IMR-90 (cell line): ENCODE measurements at regions not wholly inside any gene's neighbourhood (a gene's known extent, or its start where the extent isn't known, plus 50 kb on each side); places are given as distances from the start of the nearest gene placed in this dataset.

ENCODE experiments used
- ATAC-seq: fragments of 200-7000 bp; cut with Tn5 transposase; 2 replicates; pipeline ENCODE4 v1.9.1; 2020; ENCODE audit warnings: low read depth, mild to moderate bottlenecking, moderate library complexity
- BruUV-seq: library from RNA; stranded (reverse); fragments of 400-500 nt; replicated peaks from 2 replicates; lab custom pipeline; 2021; lab: Mats Ljungman, UMichigan
- CTCF ChIA-PET: fragments of 300-600 bp; formaldehyde crosslinking; extraction: SDS; loops from one replicate; lab custom pipeline; 2021; ENCODE audit warnings: antibody characterized with exemption; lab: Yijun Ruan, JAX
- POLR2A ChIA-PET: fragments of 300-600 bp; sonication (Branson Sonifier 250); formaldehyde crosslinking; loops from one replicate; lab custom pipeline; 2022; ENCODE audit warnings: antibody characterized with exemption; ENCODE audit not compliant: unreplicated experiment; lab: Charles Lee
- DNase-seq: peaks from one replicate; pipeline ENCODE4 v3.0.0; 2013
- H2AFZ ChIP-seq: replicated peaks from 2 replicates; pipeline ENCODE3; 2013; ENCODE audit warnings: low read length, mild to moderate bottlenecking; ENCODE audit not compliant: poor library complexity
- H2AK5ac ChIP-seq: 2 replicates; pipeline ENCODE4 v1.6.1; 2013; ENCODE audit warnings: low read depth, low read length, inconsistent platforms
- H2AK9ac ChIP-seq: replicated peaks from 2 replicates; pipeline ENCODE3; 2013; ENCODE audit warnings: mild to moderate bottlenecking, low read depth, low read length, moderate library complexity; ENCODE audit not compliant: poor library complexity
- H2BK120ac ChIP-seq: 2 replicates; pipeline ENCODE4 v1.6.1; 2013; ENCODE audit warnings: low read depth, low read length, inconsistent platforms
- H2BK15ac ChIP-seq: 3 replicates; pipeline ENCODE4 v1.6.1; 2013; ENCODE audit warnings: low read depth, low read length, inconsistent platforms
- H2BK20ac ChIP-seq: 2 replicates; pipeline ENCODE4 v1.6.1; 2013; ENCODE audit warnings: low read depth, mild to moderate bottlenecking, inconsistent platforms, low read length, moderate library complexity
- H2BK5ac ChIP-seq: 2 replicates; pipeline ENCODE4 v1.6.1; 2013; ENCODE audit warnings: mild to moderate bottlenecking, low read depth, low read length, inconsistent platforms; ENCODE audit not compliant: poor library complexity, severe bottlenecking
- H3K14ac ChIP-seq: replicated peaks from 2 replicates; pipeline ENCODE4 v1.6.1; 2013; ENCODE audit warnings: low read depth, low read length, inconsistent platforms
- H3K18ac ChIP-seq: 2 replicates; pipeline ENCODE4 v1.6.1; 2013; ENCODE audit warnings: low read depth, low read length, control low read depth
- H3K23ac ChIP-seq: 2 replicates; pipeline ENCODE4 v1.6.1; 2013; ENCODE audit warnings: low read depth, low read length, inconsistent platforms
- H3K27ac ChIP-seq: 2 replicates; pipeline ENCODE4 v1.5.1; 2013; ENCODE audit warnings: mild to moderate bottlenecking, control low read depth, low read length; ENCODE audit not compliant: insufficient read depth
- H3K27me3 ChIP-seq: 2 replicates; pipeline ENCODE4 v1.6.1; 2013; ENCODE audit warnings: low read length; ENCODE audit not compliant: control insufficient read depth, insufficient read depth
- H3K36me3 ChIP-seq: 2 replicates; pipeline ENCODE4 v1.6.1; 2013; ENCODE audit warnings: low read length, mixed read lengths; ENCODE audit not compliant: control insufficient read depth, insufficient read depth
- H3K4ac ChIP-seq: 2 replicates; pipeline ENCODE4 v1.6.1; 2013; ENCODE audit warnings: low read depth, low read length, inconsistent platforms
- H3K4me1 ChIP-seq: 2 replicates; pipeline ENCODE4 v1.6.1; 2013; ENCODE audit warnings: low read length, mixed read lengths; ENCODE audit not compliant: control insufficient read depth, insufficient read depth
- H3K4me2 ChIP-seq: 2 replicates; pipeline ENCODE4 v1.6.1; 2013; ENCODE audit warnings: low read depth, mild to moderate bottlenecking, control low read depth, low read length, moderate library complexity
- H3K4me3 ChIP-seq: 2 replicates; pipeline ENCODE4 v1.5.1; 2013; ENCODE audit warnings: low read depth, mild to moderate bottlenecking, control low read depth, low read length, moderate library complexity; ENCODE audit not compliant: insufficient read depth
- H3K56ac ChIP-seq: 2 replicates; pipeline ENCODE4 v1.6.1; 2013; ENCODE audit warnings: low read length, inconsistent platforms; ENCODE audit not compliant: insufficient read depth; ENCODE audit errors: extremely low read depth
- H3K79me1 ChIP-seq, 2 experiments: 2 replicates each; pipeline ENCODE4 v1.6.1; 2013; ENCODE audit warnings: low read length in 2 of 2, inconsistent platforms in 1 of 2, low read depth in 1 of 2
- H3K9ac ChIP-seq: 2 replicates; pipeline ENCODE4 v1.6.1; 2013; ENCODE audit warnings: low read depth, low read length, control low read depth
- H3K9me1 ChIP-seq: 2 replicates; pipeline ENCODE4 v1.6.1; 2013; ENCODE audit warnings: low read length, inconsistent platforms; ENCODE audit not compliant: insufficient read depth
- H3K9me3 ChIP-seq: 2 replicates; pipeline ENCODE4 v1.6.1; 2013; ENCODE audit warnings: low read length; ENCODE audit not compliant: control insufficient read depth, insufficient read depth
- H4K20me1 ChIP-seq: 2 replicates; pipeline ENCODE4 v1.6.1; 2013; ENCODE audit warnings: low read length, inconsistent platforms; ENCODE audit not compliant: insufficient read depth
- H4K5ac ChIP-seq: 2 replicates; pipeline ENCODE4 v1.6.1; 2013; ENCODE audit warnings: mild to moderate bottlenecking, low read depth, low read length, control low read depth
- H4K8ac ChIP-seq, 2 experiments: 2 replicates each; pipeline ENCODE4 v1.6.1; 2013; ENCODE audit warnings: low read depth in 2 of 2, low read length in 2 of 2, control low read depth in 1 of 2, inconsistent platforms in 1 of 2
- H4K91ac ChIP-seq: 2 replicates; pipeline ENCODE4 v1.6.1; 2013; ENCODE audit warnings: low read depth, low read length, inconsistent platforms; ENCODE audit not compliant: insufficient read depth
- CHD1 ChIP-seq: IDR thresholded peaks from 2 replicates; pipeline ENCODE4 v1.6.1; 2012; ENCODE audit warnings: low read depth, low read length, improper control_type of control experiment
- MAZ ChIP-seq: IDR thresholded peaks from 2 replicates; pipeline ENCODE4 v1.6.1; 2012; ENCODE audit warnings: low read depth, mild to moderate bottlenecking, low read length, improper control_type of control experiment, moderate library complexity, borderline replicate concordance
- POLR2A ChIP-seq: IDR thresholded peaks from 2 replicates; pipeline ENCODE4 v1.6.1; 2012; ENCODE audit warnings: mild to moderate bottlenecking, low read depth, low read length
- RAD21 ChIP-seq: IDR thresholded peaks from 2 replicates; pipeline ENCODE4 v1.6.1; 2012; ENCODE audit warnings: low read length, improper control_type of control experiment
- USF2 ChIP-seq: fragments of 150-350 bp; IDR thresholded peaks from 2 replicates; pipeline ENCODE4 v1.6.1; 2017; ENCODE audit warnings: mild to moderate bottlenecking, antibody characterized with exemption, low read length, low read depth
- WGBS, 2 experiments: methylation state at CpG; one replicate each; pipeline versions ENCODE4 v1.1.5 to v1.1.7; 2013; ENCODE audit warnings: missing lambda C conversion rate in 2 of 2; ENCODE audit not compliant: insufficient read length in 1 of 2; ENCODE audit errors: extremely low coverage in 2 of 2; 5-methylcytosine and 5-hydroxymethylcytosine counted together
- dilution Hi-C: fragments of 300-500 bp; cut with HindIII; formaldehyde crosslinking; loops from one replicate; pipeline ENCODE4 v1.14.3; 2018; ENCODE audit warnings: low sequenced_read_pairs; ENCODE audit not compliant: unreplicated experiment
- in situ Hi-C: fragments of 300-500 bp; cut with MboI; formaldehyde crosslinking; loops from 3 replicates; pipeline ENCODE4 v1.14.3; 2019; ENCODE audit warnings: low sequenced_read_pairs, inconsistent platforms, mixed read lengths
- intact Hi-C: fragments of 100-400 bp; cut with micrococcal nuclease; formaldehyde crosslinking; loops from 2 replicates; pipeline ENCODE4 v1.10.0; 2022

- Histone ChIP-seq H3K18ac (no peak overlapping the region), H2AFZ (no peak overlapping the region), H3K56ac (no peak overlapping the region), H2BK20ac (no peak overlapping the region), H3K4me1 (no peaks in the 10 kb centered on the region), H3K14ac (no peak overlapping the region), H2BK15ac (no peak overlapping the region), H3K79me1 (no peaks in the 10 kb centered on the region), H2BK5ac (no peak overlapping the region), H2AK5ac (no peak overlapping the region), H2BK120ac (no peak overlapping the region), H3K27me3 (no peaks in the 10 kb centered on the region), H2AK9ac (no peak overlapping the region), H4K5ac (no peak overlapping the region), H4K91ac (no peak overlapping the region), H3K9me3 (no peaks in the 10 kb centered on the region), H4K8ac (no peak overlapping the region), H3K9ac (no peak overlapping the region), H3K27ac (no peak overlapping the region), H4K20me1 (no peaks in the 10 kb centered on the region), H3K23ac (no peak overlapping the region), H3K36me3 (no peaks in the 10 kb centered on the region), H3K4ac (no peak overlapping the region), H3K4me3 (no peak overlapping the region), H3K4me2 (no peak overlapping the region), H3K9me1 (no peaks in the 10 kb centered on the region)
- no peak for TF ChIP-seq CHD1
- TF ChIP-seq USF2: no peak
- TF ChIP-seq MAZ: no peak
- no peak for TF ChIP-seq RAD21
- TF ChIP-seq POLR2A: no peak
- dilution Hi-C loops (no loop called here), intact Hi-C loops (no loop called here), in situ Hi-C loops (no loop called here)
- no peak for ATAC-seq
- WGBS, 2 experiments: no CpG with 5 or more reads among the region's 3 CpGs
- BruUV-seq: no TSS peak
- DNase-seq: no peak
- POLR2A ChIA-PET: no interaction called here
- CTCF ChIA-PET: no interaction called here
Measured at GRCh38 chr4:81745050-81745449, 273.3 kb upstream of the RASGEF1B start.
